Gastroesophageal sphincter (tissue), 3 donors: ENCODE measurements at regions not wholly inside any gene's neighbourhood (a gene's known extent, or its start where the extent isn't known, plus 50 kb on each side); places are given as distances from the start of the nearest gene placed in this dataset.

Source experiments
- EP300 ChIP-seq: sonication (generic); formaldehyde crosslinking; IDR thresholded peaks from one replicate; pipeline ENCODE4 v1.6.1; 2017; ENCODE audit warnings: antibody characterized with exemption, mild to moderate bottlenecking
- POLR2A ChIP-seq, 2 donors: fragments of 450-650 bp; IDR thresholded peaks; one replicate each; pipeline ENCODE4 v1.6.1; 2017; ENCODE audit warnings: antibody characterized with exemption in 2 of 2, mild to moderate bottlenecking in 2 of 2, moderate library complexity in 1 of 2
- POLR2AphosphoS5 ChIP-seq: sonication (generic); formaldehyde crosslinking; IDR thresholded peaks from one replicate; pipeline ENCODE4 v1.6.1; 2017; ENCODE audit warnings: antibody characterized with exemption
- TF ChIP-seq, protein P1 (sequence below), 4 experiments: fragments of 200-600 bp in 2 of 4; fragments of 450-650 bp in 2 of 4; sonication (generic) in 1 of 4; IDR thresholded peaks; one replicate each; pipeline ENCODE4 v1.5.1; 2017 to 2019; ENCODE audit warnings: antibody characterized with exemption in 4 of 4, mild to moderate bottlenecking in 2 of 4, moderate library complexity in 2 of 4

DNA sequence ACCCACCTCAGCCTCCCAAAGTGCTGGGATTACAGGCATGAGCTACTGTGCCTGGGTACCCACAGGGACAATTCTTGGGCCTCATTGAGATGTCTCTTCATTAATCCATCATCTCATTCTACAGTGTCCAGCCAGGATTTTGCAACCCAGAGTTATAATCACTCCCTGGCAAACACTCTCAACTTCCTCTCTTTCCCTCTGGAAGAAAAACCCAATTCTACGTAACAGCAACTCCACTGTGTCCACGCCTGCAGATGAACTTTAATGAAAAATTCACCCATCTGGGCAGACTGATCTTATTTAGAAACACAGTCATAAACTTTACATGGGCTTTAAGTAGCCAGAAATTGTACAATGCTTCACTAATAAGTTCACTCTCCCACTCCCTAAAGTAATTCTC lies 90.1 kb upstream of the ABCC4 start:
- TF ChIP-seq, protein P1, sequence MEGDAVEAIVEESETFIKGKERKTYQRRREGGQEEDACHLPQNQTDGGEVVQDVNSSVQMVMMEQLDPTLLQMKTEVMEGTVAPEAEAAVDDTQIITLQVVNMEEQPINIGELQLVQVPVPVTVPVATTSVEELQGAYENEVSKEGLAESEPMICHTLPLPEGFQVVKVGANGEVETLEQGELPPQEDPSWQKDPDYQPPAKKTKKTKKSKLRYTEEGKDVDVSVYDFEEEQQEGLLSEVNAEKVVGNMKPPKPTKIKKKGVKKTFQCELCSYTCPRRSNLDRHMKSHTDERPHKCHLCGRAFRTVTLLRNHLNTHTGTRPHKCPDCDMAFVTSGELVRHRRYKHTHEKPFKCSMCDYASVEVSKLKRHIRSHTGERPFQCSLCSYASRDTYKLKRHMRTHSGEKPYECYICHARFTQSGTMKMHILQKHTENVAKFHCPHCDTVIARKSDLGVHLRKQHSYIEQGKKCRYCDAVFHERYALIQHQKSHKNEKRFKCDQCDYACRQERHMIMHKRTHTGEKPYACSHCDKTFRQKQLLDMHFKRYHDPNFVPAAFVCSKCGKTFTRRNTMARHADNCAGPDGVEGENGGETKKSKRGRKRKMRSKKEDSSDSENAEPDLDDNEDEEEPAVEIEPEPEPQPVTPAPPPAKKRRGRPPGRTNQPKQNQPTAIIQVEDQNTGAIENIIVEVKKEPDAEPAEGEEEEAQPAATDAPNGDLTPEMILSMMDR (IDR thresholded peaks at IDR 0.05) = no peak
- no peak for TF ChIP-seq POLR2A (IDR thresholded peaks at IDR 0.05)
- TF ChIP-seq POLR2AphosphoS5 = no peak
- no peak for TF ChIP-seq EP300
